KMS-11 (cell line): ENCODE measurements at regions not wholly inside any gene's neighbourhood (a gene's known extent, or its start where the extent isn't known, plus 50 kb on each side); places are given as distances from the start of the nearest gene placed in this dataset.

Experiments used
- H2AFZ ChIP-seq: fragments of 200-600 bp; sonication (generic); 2 replicates; pipeline ENCODE4 v1.6.1; 2016; ENCODE audit warnings: antibody characterized with exemption, mixed run types, low read depth
- H3K27ac ChIP-seq: fragments of 200-600 bp; sonication (generic); 2 replicates; pipeline ENCODE4 v1.6.1; 2016; ENCODE audit warnings: mild to moderate bottlenecking, mixed run types
- H3K27me3 ChIP-seq: fragments of 200-600 bp; sonication (generic); 2 replicates; pipeline ENCODE4 v1.6.1; 2017; ENCODE audit warnings: mild to moderate bottlenecking, low read depth, mixed run types, moderate library complexity; ENCODE audit not compliant: insufficient read depth
- H3K36me3 ChIP-seq: fragments of 200-600 bp; sonication (generic); 2 replicates; pipeline ENCODE4 v1.6.1; 2017; ENCODE audit warnings: mild to moderate bottlenecking, mixed run types; ENCODE audit not compliant: insufficient read depth
- H3K4me1 ChIP-seq: fragments of 200-600 bp; sonication (generic); 2 replicates; pipeline ENCODE4 v1.6.1; 2016; ENCODE audit warnings: mild to moderate bottlenecking, low read depth, mixed run types; ENCODE audit not compliant: poor library complexity, severe bottlenecking
- H3K4me2 ChIP-seq: fragments of 200-600 bp; sonication (generic); 2 replicates; pipeline ENCODE4 v1.7.0; 2016; ENCODE audit warnings: mild to moderate bottlenecking, mixed run types
- H3K4me3 ChIP-seq: fragments of 200-600 bp; sonication (generic); IDR thresholded peaks from 2 replicates; pipeline ENCODE4 v1.6.1; 2017; ENCODE audit warnings: low read depth, low read length, mixed read lengths; ENCODE audit not compliant: insufficient read depth
- H3K79me2 ChIP-seq: fragments of 200-600 bp; sonication (generic); 2 replicates; pipeline ENCODE4 v1.6.1; 2016; ENCODE audit warnings: low read depth, mixed run types; ENCODE audit not compliant: insufficient read depth
- H3K9ac ChIP-seq: fragments of 200-600 bp; sonication (generic); 2 replicates; pipeline ENCODE4 v1.6.1; 2016; ENCODE audit warnings: mild to moderate bottlenecking, mixed run types
- H4K20me1 ChIP-seq: fragments of 200-600 bp; sonication (generic); 2 replicates; pipeline ENCODE4 v1.6.1; 2016; ENCODE audit warnings: mild to moderate bottlenecking, mixed run types; ENCODE audit not compliant: insufficient read depth
- TF ChIP-seq, protein P1 (sequence below): fragments of 200-600 bp; sonication (generic); conservative IDR thresholded peaks from 2 replicates; pipeline ENCODE4 v1.6.1; 2017; ENCODE audit warnings: low read depth, mild to moderate bottlenecking, antibody characterized with exemption, low read length, moderate library complexity, mixed read lengths

DNA sequence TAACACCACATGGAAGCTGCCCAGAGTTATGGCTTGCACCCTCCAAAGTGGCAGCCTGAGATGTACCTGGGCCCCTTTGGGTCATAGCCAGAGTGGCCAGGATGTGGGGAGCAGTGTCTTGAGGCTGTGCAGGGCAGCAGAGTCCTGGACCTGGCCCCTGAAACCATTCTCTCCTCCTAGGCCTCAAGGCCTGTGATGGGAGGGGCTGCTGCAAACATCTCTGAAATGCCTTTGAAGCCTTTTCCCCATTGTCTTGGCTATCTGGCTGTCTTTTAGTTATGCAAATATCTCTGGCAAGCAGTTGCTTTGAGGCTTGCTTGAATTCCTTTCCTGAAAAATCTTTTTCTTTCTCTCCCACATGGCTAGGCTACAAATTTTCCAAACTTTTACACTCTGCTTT is 356.5 kb downstream of the DAD1 start:
- Histone ChIP-seq H3K27me3 (no peaks in the 10 kb centered on the region), H3K4me3 (no peak overlapping the region), H4K20me1 (no peaks in the 10 kb centered on the region), H3K4me2 (no peak overlapping the region), H3K36me3 (no peaks in the 10 kb centered on the region), H3K9ac (no peak overlapping the region), H2AFZ (no peak overlapping the region), H3K4me1 (no peaks in the 10 kb centered on the region), H3K79me2 (no peaks in the 10 kb centered on the region), H3K27ac (no peak overlapping the region)
- TF ChIP-seq, protein P1, sequence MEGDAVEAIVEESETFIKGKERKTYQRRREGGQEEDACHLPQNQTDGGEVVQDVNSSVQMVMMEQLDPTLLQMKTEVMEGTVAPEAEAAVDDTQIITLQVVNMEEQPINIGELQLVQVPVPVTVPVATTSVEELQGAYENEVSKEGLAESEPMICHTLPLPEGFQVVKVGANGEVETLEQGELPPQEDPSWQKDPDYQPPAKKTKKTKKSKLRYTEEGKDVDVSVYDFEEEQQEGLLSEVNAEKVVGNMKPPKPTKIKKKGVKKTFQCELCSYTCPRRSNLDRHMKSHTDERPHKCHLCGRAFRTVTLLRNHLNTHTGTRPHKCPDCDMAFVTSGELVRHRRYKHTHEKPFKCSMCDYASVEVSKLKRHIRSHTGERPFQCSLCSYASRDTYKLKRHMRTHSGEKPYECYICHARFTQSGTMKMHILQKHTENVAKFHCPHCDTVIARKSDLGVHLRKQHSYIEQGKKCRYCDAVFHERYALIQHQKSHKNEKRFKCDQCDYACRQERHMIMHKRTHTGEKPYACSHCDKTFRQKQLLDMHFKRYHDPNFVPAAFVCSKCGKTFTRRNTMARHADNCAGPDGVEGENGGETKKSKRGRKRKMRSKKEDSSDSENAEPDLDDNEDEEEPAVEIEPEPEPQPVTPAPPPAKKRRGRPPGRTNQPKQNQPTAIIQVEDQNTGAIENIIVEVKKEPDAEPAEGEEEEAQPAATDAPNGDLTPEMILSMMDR: no peak

- Histone ChIP-seq H3K4me3 (no peak overlapping the region), H3K27ac (no peak overlapping the region), H3K27me3 (no peaks in the 10 kb centered on the region), H3K36me3 (no peaks in the 10 kb centered on the region), H3K9ac (no peak overlapping the region), H4K20me1 (no peaks in the 10 kb centered on the region), H3K79me2 (no peaks in the 10 kb centered on the region), H3K4me1 (no peaks in the 10 kb centered on the region), H2AFZ (no peak overlapping the region), H3K4me2 (no peak overlapping the region)
- TF ChIP-seq, protein P1: no peak
Measured at GRCh38 chr14:22231018-22231417, 358.0 kb downstream of the DAD1 start.

- Histone ChIP-seq H3K36me3 (no peaks in the 10 kb centered on the region), H3K4me1 (no peaks in the 10 kb centered on the region), H3K27me3 (no peaks in the 10 kb centered on the region), H3K4me3 (no peak overlapping the region), H3K4me2 (no peak overlapping the region), H3K79me2 (no peaks in the 10 kb centered on the region), H4K20me1 (no peaks in the 10 kb centered on the region), H3K9ac (no peak overlapping the region), H2AFZ (no peak overlapping the region), H3K27ac (no peak overlapping the region)
- TF ChIP-seq, protein P1: no peak
Measured at GRCh38 chr14:22230517-22230916, 358.5 kb downstream of the DAD1 start.

DNA sequence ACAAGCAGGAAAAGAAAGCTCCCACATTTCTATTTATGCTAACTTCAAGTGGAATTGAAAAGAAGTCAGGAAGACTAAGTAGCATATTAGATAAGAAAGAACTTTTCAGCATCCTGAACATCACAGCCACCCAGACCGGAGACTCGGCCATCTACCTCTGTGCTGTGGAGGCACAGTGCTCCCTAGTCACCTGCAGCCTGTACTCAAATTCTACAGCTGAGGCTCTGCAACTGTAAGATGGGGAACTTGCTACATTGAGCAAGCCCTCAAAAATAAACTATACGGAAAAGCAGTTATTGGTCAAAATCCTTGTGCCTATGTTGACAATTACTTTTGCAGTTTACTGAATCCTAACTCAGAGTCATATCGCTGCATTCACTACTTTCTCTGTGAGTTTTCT is 361.9 kb downstream of the DAD1 start:
- Histone ChIP-seq H3K4me2 (no peak overlapping the region), H4K20me1 (no peaks in the 10 kb centered on the region), H3K79me2 (no peaks in the 10 kb centered on the region), H3K4me3 (no peak overlapping the region), H3K4me1 (no peaks in the 10 kb centered on the region), H2AFZ (no peak overlapping the region), H3K27me3 (no peaks in the 10 kb centered on the region), H3K27ac (no peak overlapping the region), H3K36me3 (no peaks in the 10 kb centered on the region), H3K9ac (no peak overlapping the region)
- TF ChIP-seq, protein P1: no peak
